Fibroblast of mammary gland (primary cell): ENCODE measurements at regions not wholly inside any gene's neighbourhood (a gene's known extent, or its start where the extent isn't known, plus 50 kb on each side); places are given as distances from the start of the nearest gene placed in this dataset.
"Not testable (repeated sequence)": the region's sequence is repeated elsewhere in the genome, so short reads cannot be mapped to it uniquely, and the experiment has no call there.

Experiments
- DNase-seq: peaks from one replicate; pipeline ENCODE4 v3.0.0-alpha.2; 2010; ENCODE audit warnings: low read depth
- H3K4me3 ChIP-seq: 2 replicates; pipeline ENCODE4 v1.5.1; 2011; ENCODE audit warnings: low read depth, mild to moderate bottlenecking, low read length, moderate library complexity; ENCODE audit not compliant: control insufficient read depth
- TF ChIP-seq, protein P1 (sequence below): conservative IDR thresholded peaks from 2 replicates; pipeline ENCODE4 v1.5.1; 2011; ENCODE audit warnings: low read depth, low read length, inconsistent platforms; ENCODE audit not compliant: control insufficient read depth, insufficient read depth

- no peak overlapping the region for H3K4me3 ChIP-seq
- DNase-seq, result no peak
- TF ChIP-seq, protein P1, sequence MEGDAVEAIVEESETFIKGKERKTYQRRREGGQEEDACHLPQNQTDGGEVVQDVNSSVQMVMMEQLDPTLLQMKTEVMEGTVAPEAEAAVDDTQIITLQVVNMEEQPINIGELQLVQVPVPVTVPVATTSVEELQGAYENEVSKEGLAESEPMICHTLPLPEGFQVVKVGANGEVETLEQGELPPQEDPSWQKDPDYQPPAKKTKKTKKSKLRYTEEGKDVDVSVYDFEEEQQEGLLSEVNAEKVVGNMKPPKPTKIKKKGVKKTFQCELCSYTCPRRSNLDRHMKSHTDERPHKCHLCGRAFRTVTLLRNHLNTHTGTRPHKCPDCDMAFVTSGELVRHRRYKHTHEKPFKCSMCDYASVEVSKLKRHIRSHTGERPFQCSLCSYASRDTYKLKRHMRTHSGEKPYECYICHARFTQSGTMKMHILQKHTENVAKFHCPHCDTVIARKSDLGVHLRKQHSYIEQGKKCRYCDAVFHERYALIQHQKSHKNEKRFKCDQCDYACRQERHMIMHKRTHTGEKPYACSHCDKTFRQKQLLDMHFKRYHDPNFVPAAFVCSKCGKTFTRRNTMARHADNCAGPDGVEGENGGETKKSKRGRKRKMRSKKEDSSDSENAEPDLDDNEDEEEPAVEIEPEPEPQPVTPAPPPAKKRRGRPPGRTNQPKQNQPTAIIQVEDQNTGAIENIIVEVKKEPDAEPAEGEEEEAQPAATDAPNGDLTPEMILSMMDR, result no peak
Measured at GRCh38 chr14:106792543-106792942, 1266.2 kb downstream of the TMEM121 start.

- not testable (repeated sequence) for DNase-seq
Measured at GRCh38 chr14:106798166-106798565, 1271.8 kb downstream of the TMEM121 start.

GRCh38 chr14:106802413-106803364 lies 1276.3 kb downstream of the TMEM121 start:
- DNase-seq, result no peak
- no peak overlapping the region for H3K4me3 ChIP-seq
- TF ChIP-seq, protein P1, result no peak

More at GRCh38 chr14:106798166-106798565, 1271.8 kb downstream of the TMEM121 start:
- not testable (repeated sequence) for H3K4me3 ChIP-seq

- DNase-seq, result no peak
- TF ChIP-seq, protein P1, result no peak
- H3K4me3 ChIP-seq, result no peak overlapping the region
Measured at GRCh38 chr14:106803379-106803778, 1277.0 kb downstream of the TMEM121 start.

DNA sequence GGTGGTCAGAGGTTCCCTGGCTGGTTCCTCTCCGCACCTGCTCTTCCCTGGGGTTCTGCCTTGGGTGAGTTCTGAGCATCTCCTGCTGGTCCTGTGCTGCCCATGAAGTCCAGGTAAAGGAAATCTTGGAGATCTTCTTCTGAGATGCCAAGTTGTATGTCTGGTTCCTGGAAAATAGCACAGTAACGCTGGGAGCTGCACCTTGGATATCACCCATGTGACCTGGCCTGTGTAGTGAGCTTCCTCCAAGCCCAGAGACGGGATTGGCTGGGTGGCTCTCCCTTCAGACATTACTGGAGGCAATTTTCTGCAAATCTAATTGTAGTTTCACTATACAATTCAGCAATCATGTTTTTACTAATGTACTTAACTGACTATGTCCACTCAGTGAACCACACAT lies 1281.1 kb downstream of the TMEM121 start:
- TF ChIP-seq, protein P1, result no peak
- no peak overlapping the region for H3K4me3 ChIP-seq
- no peak for DNase-seq

- H3K4me3 ChIP-seq, result no peak overlapping the region
- DNase-seq, result no peak
- TF ChIP-seq, protein P1, result no peak
Measured at GRCh38 chr14:106808458-106808857, 1282.1 kb downstream of the TMEM121 start.

- TF ChIP-seq, protein P1, result no peak
- H3K4me3 ChIP-seq, result no peak overlapping the region
- no peak for DNase-seq
Measured at GRCh38 chr14:106808907-106809306, 1282.5 kb downstream of the TMEM121 start.
